Neural cell (in vitro differentiated cells): ENCODE measurements at regions not wholly inside any gene's neighbourhood (a gene's known extent, or its start where the extent isn't known, plus 50 kb on each side); places are given as distances from the start of the nearest gene placed in this dataset.

ENCODE experiments used
- H2AFZ ChIP-seq: fragments of 200-600, 300-800 bp; sonication (generic), shearing (Covaris generic); 2 replicates; pipeline ENCODE4 v1.6.0; 2014; ENCODE audit warnings: low read depth, mild to moderate bottlenecking, antibody characterized with exemption, low read length, moderate library complexity
- H3F3A ChIP-seq: fragments of 200-600 bp; shearing (Covaris generic); 2 replicates; pipeline ENCODE4 v1.6.1; 2016; ENCODE audit warnings: mild to moderate bottlenecking, moderate library complexity, mixed read lengths, antibody characterized with exemption, low read length; ENCODE audit not compliant: insufficient read depth, poor library complexity, severe bottlenecking
- H3K27ac ChIP-seq: fragments of 200-600, 300-800 bp; sonication (generic), shearing (Covaris generic); 2 replicates; pipeline ENCODE4 v1.5.1; 2014; ENCODE audit warnings: mild to moderate bottlenecking, low read length, moderate library complexity
- H3K27me3 ChIP-seq: fragments of 300-800, 200-600 bp; sonication (generic), shearing (Covaris generic); 2 replicates; pipeline ENCODE4 v1.6.0; 2014; ENCODE audit warnings: mild to moderate bottlenecking, low read depth, low read length, moderate library complexity; ENCODE audit not compliant: insufficient read depth
- H3K36me3 ChIP-seq: fragments of 300-800, 200-600 bp; sonication (generic), shearing (Covaris generic); 2 replicates; pipeline ENCODE4 v1.5.1; 2014; ENCODE audit warnings: mild to moderate bottlenecking, antibody characterized with exemption, low read length, moderate library complexity; ENCODE audit not compliant: insufficient read depth
- H3K4me2 ChIP-seq: fragments of 300-800, 200-600 bp; sonication (generic), shearing (Covaris generic); 2 replicates; pipeline ENCODE4 v1.6.0; 2014; ENCODE audit warnings: mild to moderate bottlenecking, low read length
- H3K4me3 ChIP-seq: fragments of 300-800, 200-600 bp; sonication (generic), shearing (Covaris generic); 2 replicates; pipeline ENCODE4 v1.5.1; 2014; ENCODE audit warnings: mild to moderate bottlenecking, low read length, moderate library complexity
- H3K79me2 ChIP-seq: fragments of 200-600 bp; shearing (Covaris generic); replicated peaks from 2 replicates; pipeline ENCODE4 v1.6.0; 2014; ENCODE audit warnings: mild to moderate bottlenecking, low read length, moderate library complexity; ENCODE audit not compliant: insufficient read depth
- H3K9ac ChIP-seq: fragments of 300-800, 200-600 bp; sonication (generic), shearing (Covaris generic); 2 replicates; pipeline ENCODE4 v1.6.1; 2016; ENCODE audit warnings: mild to moderate bottlenecking, low read length, mixed read lengths
- H3K9me2 ChIP-seq: fragments of 200-600 bp; shearing (Covaris generic); 2 replicates; pipeline ENCODE4 v1.6.1; 2016; ENCODE audit warnings: mild to moderate bottlenecking, low read length, mixed read lengths; ENCODE audit not compliant: insufficient read depth
- H3K9me3 ChIP-seq: fragments of 200-600, 300-800 bp; sonication (generic), shearing (Covaris generic); 2 replicates; pipeline ENCODE4 v1.6.1; 2016; ENCODE audit warnings: mild to moderate bottlenecking, mixed run types, low read length, moderate library complexity, mixed read lengths
- H4K20me1 ChIP-seq: fragments of 200-600 bp; shearing (Covaris generic); 2 replicates; pipeline ENCODE4 v1.6.1; 2016; ENCODE audit warnings: mild to moderate bottlenecking, mixed run types; ENCODE audit not compliant: insufficient read depth
- EP300 ChIP-seq: fragments of 450-650 bp; conservative IDR thresholded peaks from 2 replicates; pipeline ENCODE4 v1.6.1; 2014; ENCODE audit warnings: antibody characterized with exemption, mild to moderate bottlenecking, moderate library complexity; ENCODE audit not compliant: poor library complexity, severe bottlenecking
- EZH2 ChIP-seq: fragments of 200-600, 300-800 bp; shearing (Covaris generic), sonication (generic); IDR thresholded peaks from 2 replicates; pipeline ENCODE4 v1.6.1; 2014; ENCODE audit warnings: antibody characterized with exemption, low read length, borderline replicate concordance, mild to moderate bottlenecking; ENCODE audit not compliant: insufficient read depth, poor library complexity, severe bottlenecking
- MXI1 ChIP-seq: fragments of 450-650 bp; conservative IDR thresholded peaks from 2 replicates; pipeline ENCODE4 v1.6.1; 2014; ENCODE audit warnings: antibody characterized with exemption, mild to moderate bottlenecking; ENCODE audit not compliant: poor library complexity, severe bottlenecking
- POLR2AphosphoS5 ChIP-seq: IDR thresholded peaks from 2 replicates; pipeline ENCODE4 v1.6.1; 2012
- RAD21 ChIP-seq: fragments of 450-650 bp; conservative IDR thresholded peaks from 2 replicates; pipeline ENCODE4 v1.6.1; 2014; ENCODE audit warnings: antibody characterized with exemption, mild to moderate bottlenecking, moderate library complexity
- SMC3 ChIP-seq: fragments of 450-650 bp; conservative IDR thresholded peaks from 2 replicates; pipeline ENCODE4 v1.6.1; 2014; ENCODE audit warnings: antibody characterized with exemption, mild to moderate bottlenecking, moderate library complexity; ENCODE audit not compliant: poor library complexity
- TAF1 ChIP-seq: IDR thresholded peaks from 2 replicates; pipeline ENCODE4 v1.6.1; 2012; ENCODE audit warnings: low read depth
- TF ChIP-seq, protein P1 (sequence below): IDR thresholded peaks from 2 replicates; pipeline ENCODE4 v1.6.1; 2012; ENCODE audit warnings: borderline replicate concordance
- TF ChIP-seq, protein P2 (sequence below): fragments of 450-650 bp; IDR thresholded peaks from 2 replicates; pipeline ENCODE4 v1.5.1; 2014; ENCODE audit warnings: antibody characterized with exemption, mild to moderate bottlenecking, moderate library complexity; ENCODE audit not compliant: poor library complexity, severe bottlenecking

- TF ChIP-seq RAD21: no peak
- TF ChIP-seq, protein P1, sequence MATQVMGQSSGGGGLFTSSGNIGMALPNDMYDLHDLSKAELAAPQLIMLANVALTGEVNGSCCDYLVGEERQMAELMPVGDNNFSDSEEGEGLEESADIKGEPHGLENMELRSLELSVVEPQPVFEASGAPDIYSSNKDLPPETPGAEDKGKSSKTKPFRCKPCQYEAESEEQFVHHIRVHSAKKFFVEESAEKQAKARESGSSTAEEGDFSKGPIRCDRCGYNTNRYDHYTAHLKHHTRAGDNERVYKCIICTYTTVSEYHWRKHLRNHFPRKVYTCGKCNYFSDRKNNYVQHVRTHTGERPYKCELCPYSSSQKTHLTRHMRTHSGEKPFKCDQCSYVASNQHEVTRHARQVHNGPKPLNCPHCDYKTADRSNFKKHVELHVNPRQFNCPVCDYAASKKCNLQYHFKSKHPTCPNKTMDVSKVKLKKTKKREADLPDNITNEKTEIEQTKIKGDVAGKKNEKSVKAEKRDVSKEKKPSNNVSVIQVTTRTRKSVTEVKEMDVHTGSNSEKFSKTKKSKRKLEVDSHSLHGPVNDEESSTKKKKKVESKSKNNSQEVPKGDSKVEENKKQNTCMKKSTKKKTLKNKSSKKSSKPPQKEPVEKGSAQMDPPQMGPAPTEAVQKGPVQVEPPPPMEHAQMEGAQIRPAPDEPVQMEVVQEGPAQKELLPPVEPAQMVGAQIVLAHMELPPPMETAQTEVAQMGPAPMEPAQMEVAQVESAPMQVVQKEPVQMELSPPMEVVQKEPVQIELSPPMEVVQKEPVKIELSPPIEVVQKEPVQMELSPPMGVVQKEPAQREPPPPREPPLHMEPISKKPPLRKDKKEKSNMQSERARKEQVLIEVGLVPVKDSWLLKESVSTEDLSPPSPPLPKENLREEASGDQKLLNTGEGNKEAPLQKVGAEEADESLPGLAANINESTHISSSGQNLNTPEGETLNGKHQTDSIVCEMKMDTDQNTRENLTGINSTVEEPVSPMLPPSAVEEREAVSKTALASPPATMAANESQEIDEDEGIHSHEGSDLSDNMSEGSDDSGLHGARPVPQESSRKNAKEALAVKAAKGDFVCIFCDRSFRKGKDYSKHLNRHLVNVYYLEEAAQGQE: no peak
- TF ChIP-seq MXI1: no peak
- TF ChIP-seq TAF1: no peak
- TF ChIP-seq EZH2: no peak
- TF ChIP-seq, protein P2, sequence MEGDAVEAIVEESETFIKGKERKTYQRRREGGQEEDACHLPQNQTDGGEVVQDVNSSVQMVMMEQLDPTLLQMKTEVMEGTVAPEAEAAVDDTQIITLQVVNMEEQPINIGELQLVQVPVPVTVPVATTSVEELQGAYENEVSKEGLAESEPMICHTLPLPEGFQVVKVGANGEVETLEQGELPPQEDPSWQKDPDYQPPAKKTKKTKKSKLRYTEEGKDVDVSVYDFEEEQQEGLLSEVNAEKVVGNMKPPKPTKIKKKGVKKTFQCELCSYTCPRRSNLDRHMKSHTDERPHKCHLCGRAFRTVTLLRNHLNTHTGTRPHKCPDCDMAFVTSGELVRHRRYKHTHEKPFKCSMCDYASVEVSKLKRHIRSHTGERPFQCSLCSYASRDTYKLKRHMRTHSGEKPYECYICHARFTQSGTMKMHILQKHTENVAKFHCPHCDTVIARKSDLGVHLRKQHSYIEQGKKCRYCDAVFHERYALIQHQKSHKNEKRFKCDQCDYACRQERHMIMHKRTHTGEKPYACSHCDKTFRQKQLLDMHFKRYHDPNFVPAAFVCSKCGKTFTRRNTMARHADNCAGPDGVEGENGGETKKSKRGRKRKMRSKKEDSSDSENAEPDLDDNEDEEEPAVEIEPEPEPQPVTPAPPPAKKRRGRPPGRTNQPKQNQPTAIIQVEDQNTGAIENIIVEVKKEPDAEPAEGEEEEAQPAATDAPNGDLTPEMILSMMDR: no peak
- no peak for TF ChIP-seq EP300
- TF ChIP-seq SMC3: no peak
- no peak for TF ChIP-seq POLR2AphosphoS5
- Histone ChIP-seq H3K36me3 (no peaks in the 10 kb centered on the region), H3K79me2 (no peaks in the 10 kb centered on the region), H4K20me1 (no peaks in the 10 kb centered on the region), H3K27ac (peak overlapping the region; percentile 64), H3K27me3 (no peaks in the 10 kb centered on the region), H3K4me3 (peak overlapping the region; percentile 70), H3K4me2 (peak overlapping the region; percentile 79), H3K9me3 (no peaks in the 10 kb centered on the region), H2AFZ (peak overlapping the region; percentile 58), H3K9ac (peak overlapping the region; percentile 67), H3K9me2 (no peaks in the 10 kb centered on the region), H3F3A (no peaks in the 10 kb centered on the region)
Observed at GRCh38 chr21:34202553-34203372, 129.4 kb downstream of the MRPS6 start.

GRCh38 chr21:34203851-34204420 lies 130.6 kb downstream of the MRPS6 start:
- Histone ChIP-seq H3K27me3 (no peaks in the 10 kb centered on the region), H3K4me3 (no peak overlapping the region), H3K9me2 (no peaks in the 10 kb centered on the region), H3K9ac (no peak overlapping the region), H4K20me1 (no peaks in the 10 kb centered on the region), H3K27ac (no peak overlapping the region), H3K79me2 (no peaks in the 10 kb centered on the region), H3K4me2 (no peak overlapping the region), H3K36me3 (no peaks in the 10 kb centered on the region), H3K9me3 (no peaks in the 10 kb centered on the region), H3F3A (no peaks in the 10 kb centered on the region), H2AFZ (no peak overlapping the region)
- no peak for TF ChIP-seq MXI1
